Lung (tissue), 11 donors: ENCODE measurements at regions not wholly inside any gene's neighbourhood (a gene's known extent, or its start where the extent isn't known, plus 50 kb on each side); places are given as distances from the start of the nearest gene placed in this dataset.

Experiments
- ATAC-seq: fragments of 200-7000 bp; cut with Tn5 transposase; one replicate; pipeline ENCODE4 v1.9.1; 2020; ENCODE audit warnings: moderate number of reproducible peaks; ENCODE audit not compliant: insufficient read depth, low FRiP score
- DNase-seq, 3 donors: peaks; one replicate each; pipeline ENCODE4 v3.0.0-alpha.2; 2013 to 2017
- H3K27ac ChIP-seq, 2 donors: one replicate each; pipeline ENCODE4 v1.5.1; 2013; ENCODE audit warnings: mild to moderate bottlenecking in 2 of 2, moderate library complexity in 2 of 2, control low read depth in 1 of 2, inconsistent platforms in 1 of 2, low read depth in 1 of 2, low read length in 1 of 2
- H3K27me3 ChIP-seq, 3 donors: one replicate each; pipeline ENCODE4 v1.5.1; 2013; ENCODE audit warnings: low read length in 2 of 3; ENCODE audit not compliant: control insufficient read depth in 3 of 3, insufficient read depth in 3 of 3
- H3K36me3 ChIP-seq, 4 donors: one replicate each; pipeline ENCODE4 v1.5.1; 2013; ENCODE audit warnings: low read length in 4 of 4, mild to moderate bottlenecking in 1 of 4, moderate library complexity in 1 of 4; ENCODE audit not compliant: control insufficient read depth in 4 of 4, insufficient read depth in 4 of 4
- H3K4me1 ChIP-seq, 5 donors: one replicate each; pipeline ENCODE4 v1.5.1; 2013; ENCODE audit warnings: low read length in 5 of 5, mild to moderate bottlenecking in 2 of 5, moderate library complexity in 1 of 5; ENCODE audit not compliant: control insufficient read depth in 5 of 5, insufficient read depth in 5 of 5
- H3K4me3 ChIP-seq: one replicate; pipeline ENCODE4 v1.5.1; 2013; ENCODE audit warnings: mild to moderate bottlenecking, control low read depth, moderate library complexity
- H3K9ac ChIP-seq, 2 donors: one replicate each; pipeline ENCODE4 v1.5.1; 2013; ENCODE audit warnings: low read length in 2 of 2, control low read depth in 1 of 2; ENCODE audit not compliant: insufficient read depth in 1 of 2
- H3K9me3 ChIP-seq, 4 donors: one replicate each; pipeline ENCODE4 v1.5.1; 2013; ENCODE audit warnings: low read length in 3 of 4, mild to moderate bottlenecking in 1 of 4, moderate library complexity in 1 of 4; ENCODE audit not compliant: control insufficient read depth in 4 of 4, insufficient read depth in 3 of 4
- CTCF ChIP-seq: IDR thresholded peaks from 2 replicates; pipeline ENCODE4 v1.5.1; 2012; ENCODE audit warnings: mild to moderate bottlenecking; ENCODE audit errors: control extremely low read depth, extremely low read depth
- WGBS, 2 donors: extraction: QIAGEN DNeasy Blood & Tissue Kit; methylation state at CpG; one replicate each; pipeline ENCODE4 v1.1.7; 2013; 5-methylcytosine and 5-hydroxymethylcytosine counted together
- donor health status: control.
- donor health status: control.
- donor health status: Bipolar disorder and iron deficiency.
- donor health status: healthy.
- donor health status: DM: yes; HTN: yes; CAD: no.

- Histone ChIP-seq H3K27me3 (no peaks in the 10 kb centered on the region), H3K4me1 (peaks cover 0 to 37% (median 23%) of the 10 kb centered on the region in 5 donors), H3K4me3 (no peak overlapping the region), H3K27ac (no peak overlapping the region), H3K9me3 (no peaks in the 10 kb centered on the region), H3K36me3 (no peaks in the 10 kb centered on the region), H3K9ac (no peak overlapping the region)
- DNase-seq (peak in 1 of 3 donors; percentile 9), ATAC-seq (no peak)
- WGBS, 2 donors, result 95% methylated on average over 11 of the region's 11 CpGs
- no peak for TF ChIP-seq CTCF
Measured at GRCh38 chr17:77327181-77327565, 186.4 kb downstream of the SEC14L1 start.

- Histone ChIP-seq H3K27me3 (no peaks in the 10 kb centered on the region), H3K27ac (no peak overlapping the region), H3K4me3 (no peak overlapping the region), H3K36me3 (no peaks in the 10 kb centered on the region), H3K9ac (no peak overlapping the region), H3K4me1 (peaks cover 0 to 30% (median 21%) of the 10 kb centered on the region in 5 donors), H3K9me3 (no peaks in the 10 kb centered on the region)
- ATAC-seq (no peak), DNase-seq (no peak)
- no peak for TF ChIP-seq CTCF
- 82 to 95% methylated on average over 29 of the region's 29 CpGs for WGBS, 2 donors
Measured at GRCh38 chr17:77327566-77328464, 187.0 kb downstream of the SEC14L1 start.

- no peaks in the 10 kb centered on the region for H3K27me3 ChIP-seq
- peaks cover 0 to 17% (median 11%) of the 10 kb centered on the region in 5 donors for H3K4me1 ChIP-seq
- no peaks in the 10 kb centered on the region for H3K9me3 ChIP-seq
- no peak for DNase-seq
- H3K9ac ChIP-seq, result no peak overlapping the region
- TF ChIP-seq CTCF, result no peak
- no peak overlapping the region for H3K27ac ChIP-seq
- H3K4me3 ChIP-seq, result no peak overlapping the region
- H3K36me3 ChIP-seq, result no peaks in the 10 kb centered on the region
- ATAC-seq, result no peak
- 81 to 88% methylated on average over 15 of the region's 15 CpGs for WGBS, 2 donors
Measured at GRCh38 chr17:77328823-77329740, 188.3 kb downstream of the SEC14L1 start.
